KMS-11 (cell line): ENCODE measurements at regions not wholly inside any gene's neighbourhood (a gene's known extent, or its start where the extent isn't known, plus 50 kb on each side); places are given as distances from the start of the nearest gene placed in this dataset.

Source experiments
- H2AFZ ChIP-seq: fragments of 200-600 bp; sonication (generic); 2 replicates; pipeline ENCODE4 v1.6.1; 2016; ENCODE audit warnings: antibody characterized with exemption, mixed run types, low read depth
- H3K27ac ChIP-seq: fragments of 200-600 bp; sonication (generic); 2 replicates; pipeline ENCODE4 v1.6.1; 2016; ENCODE audit warnings: mild to moderate bottlenecking, mixed run types
- H3K27me3 ChIP-seq: fragments of 200-600 bp; sonication (generic); 2 replicates; pipeline ENCODE4 v1.6.1; 2017; ENCODE audit warnings: mild to moderate bottlenecking, low read depth, mixed run types, moderate library complexity; ENCODE audit not compliant: insufficient read depth
- H3K36me3 ChIP-seq: fragments of 200-600 bp; sonication (generic); 2 replicates; pipeline ENCODE4 v1.6.1; 2017; ENCODE audit warnings: mild to moderate bottlenecking, mixed run types; ENCODE audit not compliant: insufficient read depth
- H3K4me1 ChIP-seq: fragments of 200-600 bp; sonication (generic); 2 replicates; pipeline ENCODE4 v1.6.1; 2016; ENCODE audit warnings: mild to moderate bottlenecking, low read depth, mixed run types; ENCODE audit not compliant: poor library complexity, severe bottlenecking
- H3K4me2 ChIP-seq: fragments of 200-600 bp; sonication (generic); 2 replicates; pipeline ENCODE4 v1.7.0; 2016; ENCODE audit warnings: mild to moderate bottlenecking, mixed run types
- H3K4me3 ChIP-seq: fragments of 200-600 bp; sonication (generic); IDR thresholded peaks from 2 replicates; pipeline ENCODE4 v1.6.1; 2017; ENCODE audit warnings: low read depth, low read length, mixed read lengths; ENCODE audit not compliant: insufficient read depth
- H3K79me2 ChIP-seq: fragments of 200-600 bp; sonication (generic); 2 replicates; pipeline ENCODE4 v1.6.1; 2016; ENCODE audit warnings: low read depth, mixed run types; ENCODE audit not compliant: insufficient read depth
- H3K9ac ChIP-seq: fragments of 200-600 bp; sonication (generic); 2 replicates; pipeline ENCODE4 v1.6.1; 2016; ENCODE audit warnings: mild to moderate bottlenecking, mixed run types
- H4K20me1 ChIP-seq: fragments of 200-600 bp; sonication (generic); 2 replicates; pipeline ENCODE4 v1.6.1; 2016; ENCODE audit warnings: mild to moderate bottlenecking, mixed run types; ENCODE audit not compliant: insufficient read depth
- CTCF ChIP-seq: fragments of 200-600 bp; sonication (generic); conservative IDR thresholded peaks from 2 replicates; pipeline ENCODE4 v1.6.1; 2017; ENCODE audit warnings: low read depth, mild to moderate bottlenecking, antibody characterized with exemption, low read length, moderate library complexity, mixed read lengths

GRCh38 chr5:52374286-52374685 is 413.4 kb upstream of the ITGA1 start:
- Histone ChIP-seq H3K4me2 (no peak overlapping the region), H3K79me2 (no peaks in the 10 kb centered on the region), H3K27me3 (no peaks in the 10 kb centered on the region), H3K4me1 (no peaks in the 10 kb centered on the region), H3K4me3 (no peak overlapping the region), H3K27ac (no peak overlapping the region), H2AFZ (no peak overlapping the region), H4K20me1 (no peaks in the 10 kb centered on the region), H3K9ac (no peak overlapping the region), H3K36me3 (no peaks in the 10 kb centered on the region)
- no peak for TF ChIP-seq CTCF

- TF ChIP-seq CTCF, result no peak
- Histone ChIP-seq H3K27me3 (no peaks in the 10 kb centered on the region), H3K4me2 (no peak overlapping the region), H4K20me1 (no peaks in the 10 kb centered on the region), H3K27ac (no peak overlapping the region), H3K9ac (no peak overlapping the region), H3K36me3 (no peaks in the 10 kb centered on the region), H2AFZ (no peak overlapping the region), H3K4me3 (no peak overlapping the region), H3K79me2 (no peaks in the 10 kb centered on the region), H3K4me1 (no peaks in the 10 kb centered on the region)
Measured at GRCh38 chr5:52375969-52376368, 411.7 kb upstream of the ITGA1 start.

DNA sequence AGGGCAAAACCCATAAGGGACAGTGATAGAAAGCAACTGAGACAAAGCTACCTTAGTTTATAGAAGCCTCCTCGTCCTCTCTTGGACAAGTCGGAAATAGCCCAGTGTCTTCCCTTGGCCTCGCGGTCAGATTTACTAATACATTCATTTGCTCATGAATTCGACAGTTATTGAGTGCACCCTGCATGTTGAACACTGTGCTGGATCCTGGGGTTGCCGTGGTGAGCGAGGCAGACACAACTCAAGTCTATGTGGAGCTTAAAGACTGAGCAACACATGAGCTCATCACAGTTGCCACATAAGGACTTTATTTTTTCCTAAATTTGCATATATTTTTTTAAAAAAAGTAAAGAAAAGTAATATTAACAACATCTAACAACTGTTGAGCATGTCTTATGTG is 411.1 kb upstream of the ITGA1 start:
- no peak overlapping the region for H2AFZ ChIP-seq
- no peaks in the 10 kb centered on the region for H3K4me1 ChIP-seq
- TF ChIP-seq CTCF, result no peak
- no peaks in the 10 kb centered on the region for H3K27me3 ChIP-seq
- H4K20me1 ChIP-seq, result no peaks in the 10 kb centered on the region
- H3K79me2 ChIP-seq, result no peaks in the 10 kb centered on the region
- no peaks in the 10 kb centered on the region for H3K36me3 ChIP-seq
- no peak overlapping the region for H3K27ac ChIP-seq
- H3K4me2 ChIP-seq, result no peak overlapping the region
- H3K4me3 ChIP-seq, result no peak overlapping the region
- no peak overlapping the region for H3K9ac ChIP-seq

DNA sequence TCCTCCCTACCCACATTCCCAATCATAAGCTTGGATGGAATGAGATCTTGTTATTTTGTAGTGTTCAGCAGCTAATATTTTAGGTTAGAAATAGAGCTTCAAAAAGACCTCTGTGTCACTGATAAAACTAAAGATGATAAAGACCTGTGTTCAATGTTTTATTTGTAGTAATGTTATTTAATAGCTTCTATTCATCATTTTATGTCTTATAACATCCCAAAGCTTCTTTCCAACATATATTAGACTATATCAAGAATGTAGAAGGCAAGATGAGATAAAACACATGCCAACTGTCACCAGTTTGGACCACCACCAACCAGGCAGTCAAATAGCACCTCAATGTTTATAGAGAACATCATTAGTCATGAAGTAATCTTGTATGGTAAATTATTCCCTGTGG is 409.5 kb upstream of the ITGA1 start:
- H4K20me1 ChIP-seq, result no peaks in the 10 kb centered on the region
- H3K36me3 ChIP-seq, result no peaks in the 10 kb centered on the region
- no peaks in the 10 kb centered on the region for H3K4me1 ChIP-seq
- no peak overlapping the region for H3K27ac ChIP-seq
- H3K27me3 ChIP-seq, result no peaks in the 10 kb centered on the region
- H3K4me3 ChIP-seq, result no peak overlapping the region
- H3K9ac ChIP-seq, result no peak overlapping the region
- TF ChIP-seq CTCF, result no peak
- no peak overlapping the region for H2AFZ ChIP-seq
- no peak overlapping the region for H3K4me2 ChIP-seq
- H3K79me2 ChIP-seq, result no peaks in the 10 kb centered on the region

GRCh38 chr5:52388349-52388748 is 399.4 kb upstream of the ITGA1 start:
- Histone ChIP-seq H3K36me3 (no peaks in the 10 kb centered on the region), H2AFZ (no peak overlapping the region), H3K4me1 (no peaks in the 10 kb centered on the region), H3K4me3 (no peak overlapping the region), H3K27me3 (no peaks in the 10 kb centered on the region), H4K20me1 (no peaks in the 10 kb centered on the region), H3K4me2 (no peak overlapping the region), H3K27ac (no peak overlapping the region), H3K9ac (no peak overlapping the region), H3K79me2 (no peaks in the 10 kb centered on the region)
- TF ChIP-seq CTCF, result no peak
